ENCODE measurements at regions not wholly inside any gene's neighbourhood (a gene's known extent, or its start where the extent isn't known, plus 50 kb on each side); places are given as distances from the start of the nearest gene placed in this dataset.
A peak's percentile ranks its signal among the peaks of the same experiment; 100 is the strongest.

DNA sequence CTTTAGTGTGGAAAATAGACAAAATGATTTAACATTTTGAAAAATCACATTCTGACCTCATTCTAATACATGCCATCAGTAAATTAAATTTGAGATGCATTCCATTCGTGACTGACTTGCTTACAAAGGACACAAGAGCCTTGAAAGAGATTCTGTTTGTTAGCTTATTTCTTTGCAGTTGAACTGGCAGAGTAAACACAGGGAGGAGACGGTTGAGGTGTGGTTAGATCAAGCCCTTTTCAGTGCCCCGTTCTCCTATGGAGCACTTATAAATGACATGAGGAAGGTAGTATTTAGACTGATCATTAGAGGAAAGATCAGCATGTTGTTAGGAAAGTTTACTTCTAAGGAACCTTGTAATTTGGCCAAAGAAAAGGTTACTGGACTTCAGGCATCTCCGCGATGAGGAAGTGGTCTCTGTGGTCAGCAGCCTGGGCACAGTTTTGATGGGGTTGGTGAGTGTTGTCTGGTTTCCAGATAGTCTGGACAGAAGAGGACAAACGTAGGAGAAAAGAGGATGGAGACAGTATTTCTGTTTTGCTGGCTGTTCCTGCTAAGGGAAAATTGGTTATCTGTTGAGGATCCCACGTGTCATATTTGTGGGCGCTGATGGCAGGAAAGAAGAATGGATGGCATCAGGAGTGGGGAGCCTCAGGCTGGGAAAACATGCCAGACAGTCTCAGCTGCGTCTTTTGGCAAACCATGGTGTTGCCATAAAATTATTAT is 328.9 kb upstream of the TBL1XR1 start (continued):
- TF ChIP-seq FOXA1 (IDR thresholded peaks at IDR 0.05): no peak
- peak; percentile 76 for TF ChIP-seq FOXA1 (CRISPR knock-in tag; IDR thresholded peaks at IDR 0.05)
- no peak for TF ChIP-seq SRF (IDR thresholded peaks at IDR 0.05; ENCODE audit: low read depth, low read length)
- no peak for TF ChIP-seq GTF3A (CRISPR knock-in tag; conservative IDR thresholded peaks at IDR 0.05)
- TF ChIP-seq ZNF251 (CRISPR knock-in tag; IDR thresholded peaks at IDR 0.05): no peak
- TF ChIP-seq NBN (conservative IDR thresholded peaks at IDR 0.05): no peak
- TF ChIP-seq HMG20A (CRISPR knock-in tag; IDR thresholded peaks at IDR 0.05; ENCODE audit: borderline replicate concordance): peak; percentile 74; the same call in 1 of the 2 replicates
- TF ChIP-seq ZMAT3 (CRISPR knock-in tag; conservative IDR thresholded peaks at IDR 0.05): no peak
- TF ChIP-seq ZSCAN25 (CRISPR knock-in tag; IDR thresholded peaks at IDR 0.05): no peak
- TF ChIP-seq TEAD3 (CRISPR knock-in tag; optimal IDR thresholded peaks at IDR 0.05; ENCODE audit: borderline replicate concordance): peak; percentile 49
- peak; percentile 66 for TF ChIP-seq MED1 (CRISPR knock-in tag; IDR thresholded peaks at IDR 0.05)
- no peak for TF ChIP-seq XBP1 (CRISPR knock-in tag; IDR thresholded peaks at IDR 0.05)
- TF ChIP-seq FOXK1 (CRISPR knock-in tag; IDR thresholded peaks at IDR 0.05; ENCODE audit: borderline replicate concordance, low read depth): peak; percentile 26; the same call in 1 of the 2 replicates
- TF ChIP-seq GATAD2A (CRISPR knock-in tag; IDR thresholded peaks at IDR 0.05): peak; percentile 76
- peak; percentile 28; the same call in 1 of the 2 replicates for TF ChIP-seq TARDBP (CRISPR knock-in tag; IDR thresholded peaks at IDR 0.05)
- TF ChIP-seq ZFP36L2 (CRISPR knock-in tag; IDR thresholded peaks at IDR 0.05): no peak
- no peak for TF ChIP-seq YY1 (IDR thresholded peaks at IDR 0.05; ENCODE audit: insufficient read depth, insufficient replicate concordance, low read depth, low read length)
- TF ChIP-seq, protein P1, sequence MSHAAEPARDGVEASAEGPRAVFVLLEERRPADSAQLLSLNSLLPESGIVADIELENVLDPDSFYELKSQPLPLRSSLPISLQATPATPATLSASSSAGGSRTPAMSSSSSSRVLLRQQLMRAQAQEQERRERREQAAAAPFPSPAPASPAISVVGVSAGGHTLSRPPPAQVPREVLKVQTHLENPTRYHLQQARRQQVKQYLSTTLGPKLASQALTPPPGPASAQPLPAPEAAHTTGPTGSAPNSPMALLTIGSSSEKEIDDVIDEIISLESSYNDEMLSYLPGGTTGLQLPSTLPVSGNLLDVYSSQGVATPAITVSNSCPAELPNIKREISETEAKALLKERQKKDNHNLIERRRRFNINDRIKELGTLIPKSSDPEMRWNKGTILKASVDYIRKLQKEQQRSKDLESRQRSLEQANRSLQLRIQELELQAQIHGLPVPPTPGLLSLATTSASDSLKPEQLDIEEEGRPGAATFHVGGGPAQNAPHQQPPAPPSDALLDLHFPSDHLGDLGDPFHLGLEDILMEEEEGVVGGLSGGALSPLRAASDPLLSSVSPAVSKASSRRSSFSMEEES (CRISPR knock-in tag; IDR thresholded peaks at IDR 0.05): no peak
- no peak for TF ChIP-seq ARNT2 (CRISPR knock-in tag; IDR thresholded peaks at IDR 0.05; ENCODE audit: low read depth)
- no peak for TF ChIP-seq ADNP (CRISPR knock-in tag; IDR thresholded peaks at IDR 0.05)
- 0 out of 2 replicates have a peak, but pooled peaks have one; percentile 8 for TF ChIP-seq TCF7 (IDR thresholded peaks at IDR 0.05; ENCODE audit: low read depth)
- no peak for TF ChIP-seq SOX6 (IDR thresholded peaks at IDR 0.05)
- peak; percentile 26; the same call in 1 of the 2 replicates for TF ChIP-seq SOX6 (CRISPR knock-in tag; IDR thresholded peaks at IDR 0.05)
- no peak for TF ChIP-seq NR2F6 (IDR thresholded peaks at IDR 0.05)
- 0 out of 2 replicates have a peak, but pooled peaks have one; percentile 8 for TF ChIP-seq NR2F6 (CRISPR knock-in tag; IDR thresholded peaks at IDR 0.05)
- TF ChIP-seq, protein P2, sequence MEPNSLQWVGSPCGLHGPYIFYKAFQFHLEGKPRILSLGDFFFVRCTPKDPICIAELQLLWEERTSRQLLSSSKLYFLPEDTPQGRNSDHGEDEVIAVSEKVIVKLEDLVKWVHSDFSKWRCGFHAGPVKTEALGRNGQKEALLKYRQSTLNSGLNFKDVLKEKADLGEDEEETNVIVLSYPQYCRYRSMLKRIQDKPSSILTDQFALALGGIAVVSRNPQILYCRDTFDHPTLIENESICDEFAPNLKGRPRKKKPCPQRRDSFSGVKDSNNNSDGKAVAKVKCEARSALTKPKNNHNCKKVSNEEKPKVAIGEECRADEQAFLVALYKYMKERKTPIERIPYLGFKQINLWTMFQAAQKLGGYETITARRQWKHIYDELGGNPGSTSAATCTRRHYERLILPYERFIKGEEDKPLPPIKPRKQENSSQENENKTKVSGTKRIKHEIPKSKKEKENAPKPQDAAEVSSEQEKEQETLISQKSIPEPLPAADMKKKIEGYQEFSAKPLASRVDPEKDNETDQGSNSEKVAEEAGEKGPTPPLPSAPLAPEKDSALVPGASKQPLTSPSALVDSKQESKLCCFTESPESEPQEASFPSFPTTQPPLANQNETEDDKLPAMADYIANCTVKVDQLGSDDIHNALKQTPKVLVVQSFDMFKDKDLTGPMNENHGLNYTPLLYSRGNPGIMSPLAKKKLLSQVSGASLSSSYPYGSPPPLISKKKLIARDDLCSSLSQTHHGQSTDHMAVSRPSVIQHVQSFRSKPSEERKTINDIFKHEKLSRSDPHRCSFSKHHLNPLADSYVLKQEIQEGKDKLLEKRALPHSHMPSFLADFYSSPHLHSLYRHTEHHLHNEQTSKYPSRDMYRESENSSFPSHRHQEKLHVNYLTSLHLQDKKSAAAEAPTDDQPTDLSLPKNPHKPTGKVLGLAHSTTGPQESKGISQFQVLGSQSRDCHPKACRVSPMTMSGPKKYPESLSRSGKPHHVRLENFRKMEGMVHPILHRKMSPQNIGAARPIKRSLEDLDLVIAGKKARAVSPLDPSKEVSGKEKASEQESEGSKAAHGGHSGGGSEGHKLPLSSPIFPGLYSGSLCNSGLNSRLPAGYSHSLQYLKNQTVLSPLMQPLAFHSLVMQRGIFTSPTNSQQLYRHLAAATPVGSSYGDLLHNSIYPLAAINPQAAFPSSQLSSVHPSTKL (CRISPR knock-in tag; IDR thresholded peaks at IDR 0.05): peak; percentile 70
- TF ChIP-seq, protein P3, sequence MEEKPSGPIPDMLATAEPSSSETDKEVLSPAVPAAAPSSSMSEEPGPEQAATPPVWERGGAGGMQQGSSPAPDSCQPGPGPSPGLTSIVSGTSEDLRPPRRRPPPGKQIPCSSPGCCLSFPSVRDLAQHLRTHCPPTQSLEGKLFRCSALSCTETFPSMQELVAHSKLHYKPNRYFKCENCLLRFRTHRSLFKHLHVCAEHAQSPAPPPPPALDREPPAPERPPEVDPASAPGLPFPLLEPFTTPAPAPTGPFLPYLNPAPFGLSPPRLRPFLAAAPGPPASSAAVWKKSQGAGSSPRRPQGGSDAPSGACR (CRISPR knock-in tag; IDR thresholded peaks at IDR 0.05): no peak
- TF ChIP-seq RARA (CRISPR knock-in tag; IDR thresholded peaks at IDR 0.05): peak; percentile 51
- no peak for TF ChIP-seq FOXP1 (IDR thresholded peaks at IDR 0.05)
- TF ChIP-seq FOXP1 (CRISPR knock-in tag; IDR thresholded peaks at IDR 0.05): peak; percentile 64
- no peak for TF ChIP-seq SETDB1 (CRISPR knock-in tag; IDR thresholded peaks at IDR 0.05; ENCODE audit: borderline replicate concordance)
